IgD-negative memory B cell (primary cell): ENCODE measurements at regions not wholly inside any gene's neighbourhood (a gene's known extent, or its start where the extent isn't known, plus 50 kb on each side); places are given as distances from the start of the nearest gene placed in this dataset.
"Not testable (repeated sequence)": the region's sequence is repeated elsewhere in the genome, so short reads cannot be mapped to it uniquely, and the experiment has no call there.

Source experiments
- H3K27ac Mint-ChIP-seq, 3 donors: one replicate each; pipeline ENCODE4 v1.8.0; 2020 to 2022; ENCODE audit warnings: mild to moderate bottlenecking in 3 of 3, mixed read lengths in 3 of 3, moderate library complexity in 1 of 3
- H3K27me3 Mint-ChIP-seq: one replicate; pipeline ENCODE4 v1.8.0; 2021; ENCODE audit warnings: mixed read lengths
- H3K36me3 Mint-ChIP-seq: one replicate; pipeline ENCODE4 v1.8.0; 2020; ENCODE audit warnings: mild to moderate bottlenecking, mixed read lengths
- H3K4me1 Mint-ChIP-seq, 3 donors: one replicate each; pipeline ENCODE4 v1.8.0; 2020 to 2022; ENCODE audit warnings: mixed read lengths in 3 of 3, mild to moderate bottlenecking in 1 of 3
- H3K4me3 Mint-ChIP-seq, 4 donors: one replicate each; pipeline ENCODE4 v1.8.0; 2020 to 2022; ENCODE audit warnings: mild to moderate bottlenecking in 4 of 4, mixed read lengths in 4 of 4, moderate library complexity in 3 of 4
- H3K9me3 Mint-ChIP-seq, 3 donors: one replicate each; pipeline ENCODE4 v1.8.0; 2020 to 2021; ENCODE audit warnings: mixed read lengths in 3 of 3, mild to moderate bottlenecking in 1 of 3

- peaks cover 0 to 6% (median 3%) of the 10 kb centered on the region in 3 donors for H3K9me3 Mint-ChIP-seq
- no peak overlapping the region for H3K27ac Mint-ChIP-seq
- H3K36me3 Mint-ChIP-seq, result no peaks in the 10 kb centered on the region
- H3K27me3 Mint-ChIP-seq, result peaks cover 6% of the 10 kb centered on the region
- H3K4me1 Mint-ChIP-seq, result no peaks in the 10 kb centered on the region
- H3K4me3 Mint-ChIP-seq, result no peak overlapping the region
These were observed 157.5 kb downstream of the BMP7 start for GRCh38 chr20:57108742-57109570.

GRCh38 chr20:57109571-57109953 lies 156.9 kb downstream of the BMP7 start:
- no peak overlapping the region for H3K27ac Mint-ChIP-seq
- H3K4me1 Mint-ChIP-seq, result no peaks in the 10 kb centered on the region
- peaks cover 6% of the 10 kb centered on the region for H3K27me3 Mint-ChIP-seq
- H3K9me3 Mint-ChIP-seq, result peaks cover 0 to 3% (median 3%) of the 10 kb centered on the region in 3 donors
- H3K4me3 Mint-ChIP-seq, result no peak overlapping the region
- no peaks in the 10 kb centered on the region for H3K36me3 Mint-ChIP-seq

GRCh38 chr20:57110121-57111027 lies 156.1 kb downstream of the BMP7 start:
- H3K9me3 Mint-ChIP-seq, H3K36me3 Mint-ChIP-seq, H3K27ac Mint-ChIP-seq, H3K4me3 Mint-ChIP-seq, H3K4me1 Mint-ChIP-seq, H3K27me3 Mint-ChIP-seq: not testable (repeated sequence)

GRCh38 chr20:57111028-57111373 lies 155.4 kb downstream of the BMP7 start:
- H3K4me3 Mint-ChIP-seq, result no peak overlapping the region
- H3K27me3 Mint-ChIP-seq, result peaks cover 2% of the 10 kb centered on the region
- H3K4me1 Mint-ChIP-seq, result no peaks in the 10 kb centered on the region
- H3K27ac Mint-ChIP-seq, result no peak overlapping the region
- peaks cover 0 to 3% (median 3%) of the 10 kb centered on the region in 3 donors for H3K9me3 Mint-ChIP-seq
- H3K36me3 Mint-ChIP-seq, result no peaks in the 10 kb centered on the region

GRCh38 chr20:57112448-57112847 lies 154.0 kb downstream of the BMP7 start:
- peaks cover 0 to 3% (median 3%) of the 10 kb centered on the region in 3 donors for H3K9me3 Mint-ChIP-seq
- H3K27me3 Mint-ChIP-seq, result peaks cover 3% of the 10 kb centered on the region

GRCh38 chr20:57114290-57115005 lies 152.0 kb downstream of the BMP7 start:
- Mint-ChIP-seq H3K9me3 (peaks cover 0 to 3% (median 3%) of the 10 kb centered on the region in 3 donors), H3K36me3 (no peaks in the 10 kb centered on the region), H3K4me1 (no peaks in the 10 kb centered on the region), H3K27ac (no peak overlapping the region), H3K27me3 (peaks cover 4% of the 10 kb centered on the region), H3K4me3 (no peak overlapping the region)

More at GRCh38 chr20:57112448-57112847, 154.0 kb downstream of the BMP7 start:
- no peak overlapping the region for H3K27ac Mint-ChIP-seq
- H3K4me1 Mint-ChIP-seq, result no peaks in the 10 kb centered on the region
- no peak overlapping the region for H3K4me3 Mint-ChIP-seq
- H3K36me3 Mint-ChIP-seq, result no peaks in the 10 kb centered on the region

- Mint-ChIP-seq H3K4me3 (no peak overlapping the region), H3K36me3 (peaks cover 2% of the 10 kb centered on the region), H3K27ac (no peak overlapping the region), H3K9me3 (peaks cover 0 to 4% (median 2%) of the 10 kb centered on the region in 3 donors), H3K4me1 (no peaks in the 10 kb centered on the region), H3K27me3 (peaks cover 6% of the 10 kb centered on the region)
These were observed 149.1 kb downstream of the BMP7 start for GRCh38 chr20:57117296-57117695.

GRCh38 chr20:57118107-57118769 lies 148.2 kb downstream of the BMP7 start:
- Mint-ChIP-seq H3K27me3 (peaks cover 6% of the 10 kb centered on the region), H3K9me3 (peaks cover 0 to 4% (median 2%) of the 10 kb centered on the region in 3 donors), H3K36me3 (peaks cover 2% of the 10 kb centered on the region), H3K27ac (no peak overlapping the region), H3K4me1 (no peaks in the 10 kb centered on the region), H3K4me3 (no peak overlapping the region)
